NCI-H510A treated with DMSO at 0.1 percent for 48 hours (cell line): ENCODE measurements at regions not wholly inside any gene's neighbourhood (a gene's known extent, or its start where the extent isn't known, plus 50 kb on each side); places are given as distances from the start of the nearest gene placed in this dataset.
"Not testable (repeated sequence)": the region's sequence is repeated elsewhere in the genome, so short reads cannot be mapped to it uniquely, and the experiment has no call there.

Source experiments
- DNase-seq: peaks from one replicate; lab custom pipeline; 2025; lab: John Stamatoyannopoulos, UW

DNA sequence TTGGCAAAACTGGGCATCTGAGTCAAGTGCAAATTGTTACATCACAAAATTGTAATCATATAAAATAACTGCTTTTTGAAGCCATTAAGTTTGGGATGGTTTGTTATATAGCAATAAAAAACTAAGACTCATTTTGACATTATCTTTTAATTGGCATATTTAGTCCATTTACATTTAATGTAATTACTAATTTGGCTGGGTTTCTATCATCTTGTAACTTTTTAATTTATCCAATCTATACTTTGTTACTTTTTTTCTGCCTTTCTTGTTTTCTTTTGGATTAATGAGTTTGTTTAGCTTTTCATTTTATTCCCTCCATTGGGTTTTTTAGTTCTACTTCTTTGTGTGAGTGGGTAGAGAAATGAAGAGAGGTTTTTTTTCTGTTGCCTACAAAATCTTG is 76.3 kb downstream of the DRAM2 start:
- no peak for DNase-seq

DNA sequence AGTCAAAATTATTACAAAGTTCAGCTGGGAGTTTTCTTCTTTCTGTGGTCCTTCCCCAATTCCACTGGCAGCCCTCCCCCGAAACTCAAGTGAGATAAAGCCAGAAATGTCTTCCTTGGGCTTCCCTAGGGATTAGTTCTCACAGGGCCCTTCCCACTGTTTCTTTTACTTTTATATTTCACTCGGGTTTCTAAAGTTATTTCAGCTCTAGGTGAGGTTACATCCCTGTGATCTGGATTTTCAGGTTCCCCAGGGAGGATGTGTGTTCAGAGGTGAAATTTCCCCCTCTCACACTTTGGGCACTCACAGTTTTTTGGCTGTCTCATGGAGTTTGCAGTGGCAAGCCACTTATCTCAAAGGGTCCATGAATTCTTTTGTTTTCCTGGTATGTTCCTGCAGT is 77.3 kb downstream of the DRAM2 start:
- no peak for DNase-seq

DNA sequence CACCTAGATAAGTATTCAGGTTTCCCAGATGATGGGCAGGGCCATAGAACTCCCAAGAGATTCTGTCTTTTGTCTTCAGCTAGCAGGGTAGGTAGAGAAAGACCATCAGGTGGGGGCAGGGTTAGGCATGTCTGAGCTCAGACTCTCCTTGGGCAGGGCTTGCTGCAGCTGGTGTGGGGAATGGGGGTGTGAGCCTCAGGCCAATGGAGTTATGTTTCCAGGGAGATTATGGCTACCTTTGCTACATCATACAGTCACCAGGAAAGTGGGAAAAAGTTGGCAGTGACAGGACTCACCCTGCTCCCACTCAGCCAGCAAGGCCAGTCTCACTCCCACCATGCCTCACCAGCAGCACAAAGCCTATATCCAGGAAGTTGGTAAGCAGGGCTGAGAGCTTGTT is 77.8 kb downstream of the DRAM2 start:
- peak; percentile 14 for DNase-seq

DNA sequence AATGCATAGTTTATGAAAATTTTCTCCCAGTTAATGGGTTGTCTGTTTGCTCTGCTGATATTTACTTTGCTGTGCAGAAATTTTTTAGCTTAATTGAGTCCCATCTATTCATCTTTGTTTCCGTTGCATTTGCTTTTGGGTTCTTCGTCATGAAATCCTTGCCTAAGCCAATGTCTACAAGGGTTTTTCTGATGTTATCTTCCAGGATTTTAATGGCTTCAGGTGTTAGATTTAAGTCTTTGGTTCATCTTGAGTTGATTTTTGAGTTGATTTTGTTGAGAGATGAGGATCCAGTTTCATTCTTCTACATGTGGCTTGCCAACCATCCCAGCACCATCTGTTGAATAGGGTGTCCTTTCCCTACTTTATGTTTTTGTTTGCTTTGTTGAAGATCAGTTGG is 85.2 kb downstream of the DRAM2 start:
- no peak for DNase-seq

DNA sequence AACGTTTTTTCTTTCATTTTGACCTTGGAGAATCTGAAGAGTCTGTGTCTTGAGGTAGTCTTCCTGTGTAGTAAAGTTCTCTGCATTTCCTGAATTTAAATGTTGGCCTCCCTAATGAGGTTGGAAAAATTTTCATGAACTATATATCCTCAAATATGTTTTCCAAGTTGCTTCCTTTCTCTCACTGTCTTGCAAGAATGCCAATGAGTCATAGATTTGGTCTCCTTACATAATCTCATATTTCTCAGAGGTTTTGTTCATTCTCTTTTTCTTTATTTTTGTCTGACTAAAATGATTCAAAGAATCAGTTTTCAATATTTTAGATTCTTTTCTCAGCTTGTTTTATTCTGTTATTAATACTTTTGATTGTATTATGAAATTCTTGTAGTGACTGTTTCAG is 87.6 kb downstream of the DRAM2 start:
- DNase-seq: no peak

DNA sequence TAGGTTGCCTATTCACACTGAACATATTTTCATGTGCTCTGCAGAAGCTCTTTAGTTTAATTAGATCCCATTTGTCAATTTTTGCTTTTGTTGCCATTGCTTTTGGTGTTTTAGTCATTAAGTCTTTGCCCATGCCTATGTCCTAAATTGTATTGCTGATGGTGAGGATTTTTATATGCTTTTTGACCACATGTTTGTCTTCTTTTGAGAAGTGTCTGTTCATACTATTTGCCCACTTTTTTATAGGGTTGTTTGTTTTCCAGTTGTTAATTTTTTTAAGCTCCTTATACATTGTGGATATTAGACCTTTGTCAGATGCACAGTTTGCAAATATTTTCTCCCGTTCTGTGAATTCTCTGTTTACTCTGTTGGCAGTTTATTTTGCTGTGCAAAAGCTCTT is 84.5 kb upstream of the LRIF1 start:
- not testable (repeated sequence) for DNase-seq

DNA sequence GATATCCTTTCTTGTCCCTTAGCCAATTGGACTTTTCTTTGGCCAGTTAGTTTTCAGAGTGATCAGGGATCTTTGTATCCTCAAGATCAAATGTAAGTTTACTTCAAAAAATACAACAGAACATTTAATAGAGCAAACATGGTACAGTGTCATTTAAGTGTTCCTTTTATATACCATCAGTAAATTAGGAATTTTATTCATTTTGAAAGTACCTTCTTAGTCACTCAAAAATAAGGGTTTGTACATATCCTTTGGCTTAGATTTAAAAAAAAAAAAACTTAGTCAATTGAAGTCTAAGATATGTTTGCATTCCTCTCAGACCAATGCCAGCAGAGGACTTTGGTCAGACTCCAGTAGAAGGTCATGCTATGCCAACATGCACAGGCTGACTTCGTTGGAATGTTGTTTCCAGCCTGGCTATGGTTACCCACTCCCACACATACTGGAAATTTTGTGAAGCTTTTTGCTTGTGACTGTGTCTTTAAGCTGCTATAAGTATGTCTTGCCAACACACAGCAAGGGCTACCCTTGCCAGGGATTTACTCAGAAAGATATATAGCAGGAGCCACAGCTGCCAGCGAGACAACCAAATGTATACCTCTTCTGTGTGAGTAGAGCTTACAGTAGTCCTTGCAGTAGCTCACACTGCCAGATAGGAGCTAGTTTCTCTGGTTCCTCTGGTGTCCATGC is 81.5 kb upstream of the LRIF1 start:
- DNase-seq: no peak

DNA sequence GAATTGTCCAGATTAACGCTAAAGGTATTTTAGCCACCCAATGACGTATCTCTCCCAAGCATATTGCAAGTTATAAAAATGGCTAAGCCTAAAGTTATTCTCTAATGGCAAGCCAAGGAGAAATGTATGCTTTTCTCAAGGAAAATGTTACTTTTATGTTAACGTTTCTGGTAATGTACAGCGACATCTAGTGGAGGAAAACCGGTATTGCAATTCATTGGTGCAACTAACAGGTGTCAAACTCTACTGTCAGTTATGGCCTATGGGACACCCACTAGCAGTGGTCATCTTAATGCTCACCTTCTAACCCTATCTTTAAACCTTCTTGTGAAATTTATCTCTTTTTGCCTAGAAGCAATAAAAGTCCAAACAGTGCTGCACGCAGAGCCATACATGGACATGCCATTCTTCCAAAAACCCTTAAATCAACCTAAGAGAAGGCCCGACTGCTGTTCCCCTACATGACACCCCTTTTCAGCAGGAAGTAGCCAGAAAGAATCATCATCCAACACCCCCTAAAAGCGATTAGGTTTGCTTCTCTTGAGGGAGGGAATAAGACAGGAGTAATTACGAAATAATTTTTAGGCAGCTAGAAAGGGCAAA is 68.7 kb upstream of the LRIF1 start:
- DNase-seq: peak; percentile 64

DNA sequence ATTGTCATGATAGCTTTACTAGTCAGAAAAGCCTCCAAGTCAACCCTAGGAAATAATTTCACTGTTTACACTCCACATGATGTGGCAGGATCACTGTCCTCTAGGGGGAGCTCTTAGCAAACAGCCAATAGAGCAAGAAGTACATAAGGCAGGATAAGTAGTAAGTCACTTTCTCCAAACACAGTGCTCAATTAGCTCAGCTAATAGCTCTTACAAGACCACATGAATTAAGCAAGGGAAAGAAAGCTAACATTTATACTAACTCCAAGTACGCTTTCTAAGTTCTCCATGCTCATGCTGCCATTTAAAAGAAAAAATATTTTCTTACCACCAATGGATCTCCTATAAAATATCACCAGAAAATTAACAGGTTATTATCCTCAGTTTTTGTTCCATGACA is 66.9 kb upstream of the LRIF1 start:
- DNase-seq: peak; percentile 81

DNA sequence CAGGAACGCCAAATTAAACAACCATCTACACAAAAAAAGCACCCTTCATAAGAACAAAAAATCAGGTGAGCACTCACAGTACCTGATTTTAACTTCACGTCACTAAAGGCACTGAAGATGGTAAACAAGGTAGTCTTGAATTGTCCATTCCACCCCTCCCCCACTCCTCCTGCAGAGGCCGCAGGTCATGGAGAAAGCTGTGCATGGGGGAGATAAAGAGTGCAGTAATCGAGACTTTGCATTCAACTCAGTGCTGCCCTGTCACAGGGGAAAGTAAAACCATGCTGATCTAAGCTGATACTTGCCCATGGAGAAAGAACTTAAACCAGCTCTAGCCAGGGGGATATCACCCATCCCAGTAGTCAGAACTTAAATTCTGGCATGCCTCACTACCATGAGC is 61.4 kb upstream of the LRIF1 start:
- no peak for DNase-seq

DNA sequence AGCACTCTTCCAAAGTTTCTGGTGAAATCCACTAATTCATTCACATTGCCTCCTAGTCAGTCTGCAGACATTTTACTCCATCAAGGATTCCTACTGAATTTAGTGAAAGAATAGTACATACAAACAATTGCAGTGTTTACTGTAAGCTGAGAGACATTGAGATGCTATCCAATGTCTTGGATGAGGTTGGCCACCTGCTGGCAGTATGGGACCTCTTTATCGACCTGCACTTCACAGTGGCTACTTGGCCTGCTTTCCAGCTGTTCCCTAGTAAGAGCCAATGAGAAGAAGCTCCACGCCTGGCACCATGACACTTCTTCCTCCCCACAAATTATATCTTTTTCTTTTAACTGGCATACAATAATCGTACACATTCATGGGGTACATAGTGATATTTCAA is 51.5 kb upstream of the LRIF1 start:
- no peak for DNase-seq
